ENCODE measurements at regions not wholly inside any gene's neighbourhood (a gene's known extent, or its start where the extent isn't known, plus 50 kb on each side); places are given as distances from the start of the nearest gene placed in this dataset.

GRCh38 chr13:50677687-50678463, 165.6 kb downstream of the DLEU7 start:
- H3K4me3 ChIP-seq (ENCODE audit: low read length) = no peak overlapping the region

GRCh38 chr13:50678464-50679162, 164.9 kb downstream of the DLEU7 start:
- Histone ChIP-seq H3K9me3 (ENCODE audit: control insufficient read depth, low read length) (no peaks in the 10 kb centered on the region), H3K4me1 (ENCODE audit: control insufficient read depth, insufficient read depth, low read length) (peaks cover 6% of the 10 kb centered on the region), H3K36me3 (ENCODE audit: control insufficient read depth, insufficient read depth, low read length) (no peaks in the 10 kb centered on the region), H3K9ac (ENCODE audit: low read length) (no peak overlapping the region), H3K4me3 (ENCODE audit: low read length) (no peak overlapping the region), H3K27me3 (ENCODE audit: control insufficient read depth, insufficient read depth, low read length) (no peaks in the 10 kb centered on the region)

More at GRCh38 chr13:50677687-50678463, 165.6 kb downstream of the DLEU7 start:
- no peaks in the 10 kb centered on the region for H3K9me3 ChIP-seq (ENCODE audit: control insufficient read depth, low read length)
- no peaks in the 10 kb centered on the region for H3K27me3 ChIP-seq (ENCODE audit: control insufficient read depth, insufficient read depth, low read length)
- no peaks in the 10 kb centered on the region for H3K36me3 ChIP-seq (ENCODE audit: control insufficient read depth, insufficient read depth, low read length)
- H3K9ac ChIP-seq (ENCODE audit: low read length) = no peak overlapping the region
- peaks cover 6% of the 10 kb centered on the region for H3K4me1 ChIP-seq (ENCODE audit: control insufficient read depth, insufficient read depth, low read length)

GRCh38 chr13:50679321-50679720, 164.2 kb downstream of the DLEU7 start:
- no peak overlapping the region for H3K9ac ChIP-seq (ENCODE audit: low read length)
- H3K27me3 ChIP-seq (ENCODE audit: control insufficient read depth, insufficient read depth, low read length) = no peaks in the 10 kb centered on the region

GRCh38 chr13:50682002-50682401, 161.5 kb downstream of the DLEU7 start:
- peaks cover 3% of the 10 kb centered on the region for H3K4me1 ChIP-seq (ENCODE audit: control insufficient read depth, insufficient read depth, low read length)
- H3K36me3 ChIP-seq (ENCODE audit: control insufficient read depth, insufficient read depth, low read length) = no peaks in the 10 kb centered on the region
- no peak overlapping the region for H3K4me3 ChIP-seq (ENCODE audit: low read length)
- H3K9ac ChIP-seq (ENCODE audit: low read length) = no peak overlapping the region
- H3K27me3 ChIP-seq (ENCODE audit: control insufficient read depth, insufficient read depth, low read length) = no peaks in the 10 kb centered on the region
- no peaks in the 10 kb centered on the region for H3K9me3 ChIP-seq (ENCODE audit: control insufficient read depth, low read length)

More at GRCh38 chr13:50679321-50679720, 164.2 kb downstream of the DLEU7 start:
- Histone ChIP-seq H3K9me3 (ENCODE audit: control insufficient read depth, low read length) (no peaks in the 10 kb centered on the region), H3K36me3 (ENCODE audit: control insufficient read depth, insufficient read depth, low read length) (no peaks in the 10 kb centered on the region), H3K4me3 (ENCODE audit: low read length) (no peak overlapping the region), H3K4me1 (ENCODE audit: control insufficient read depth, insufficient read depth, low read length) (peaks cover 6% of the 10 kb centered on the region)

- Histone ChIP-seq H3K36me3 (ENCODE audit: control insufficient read depth, insufficient read depth, low read length) (no peaks in the 10 kb centered on the region), H3K4me3 (ENCODE audit: low read length) (no peak overlapping the region), H3K9ac (ENCODE audit: low read length) (no peak overlapping the region), H3K27me3 (ENCODE audit: control insufficient read depth, insufficient read depth, low read length) (no peaks in the 10 kb centered on the region), H3K4me1 (ENCODE audit: control insufficient read depth, insufficient read depth, low read length) (peaks cover 3% of the 10 kb centered on the region), H3K9me3 (ENCODE audit: control insufficient read depth, low read length) (no peaks in the 10 kb centered on the region)
Observed at GRCh38 chr13:50682966-50683365, 160.5 kb downstream of the DLEU7 start.

GRCh38 chr13:50684366-50684765, 159.1 kb downstream of the DLEU7 start:
- H3K4me1 ChIP-seq (ENCODE audit: control insufficient read depth, insufficient read depth, low read length) = peaks cover 3% of the 10 kb centered on the region
- no peaks in the 10 kb centered on the region for H3K9me3 ChIP-seq (ENCODE audit: control insufficient read depth, low read length)
- no peaks in the 10 kb centered on the region for H3K36me3 ChIP-seq (ENCODE audit: control insufficient read depth, insufficient read depth, low read length)
- no peaks in the 10 kb centered on the region for H3K27me3 ChIP-seq (ENCODE audit: control insufficient read depth, insufficient read depth, low read length)
- no peak overlapping the region for H3K9ac ChIP-seq (ENCODE audit: low read length)
- no peak overlapping the region for H3K4me3 ChIP-seq (ENCODE audit: low read length)

- peaks cover 3% of the 10 kb centered on the region for H3K4me1 ChIP-seq (ENCODE audit: control insufficient read depth, insufficient read depth, low read length)
- H3K27me3 ChIP-seq (ENCODE audit: control insufficient read depth, insufficient read depth, low read length) = no peaks in the 10 kb centered on the region
- no peak overlapping the region for H3K9ac ChIP-seq (ENCODE audit: low read length)
- no peak overlapping the region for H3K4me3 ChIP-seq (ENCODE audit: low read length)
- no peaks in the 10 kb centered on the region for H3K36me3 ChIP-seq (ENCODE audit: control insufficient read depth, insufficient read depth, low read length)
- H3K9me3 ChIP-seq (ENCODE audit: control insufficient read depth, low read length) = no peaks in the 10 kb centered on the region
Observed at GRCh38 chr13:50685491-50685890, 158.0 kb downstream of the DLEU7 start.

GRCh38 chr13:50685956-50686355, 157.5 kb downstream of the DLEU7 start:
- no peak overlapping the region for H3K4me3 ChIP-seq (ENCODE audit: low read length)
- no peaks in the 10 kb centered on the region for H3K27me3 ChIP-seq (ENCODE audit: control insufficient read depth, insufficient read depth, low read length)
- no peaks in the 10 kb centered on the region for H3K36me3 ChIP-seq (ENCODE audit: control insufficient read depth, insufficient read depth, low read length)
- no peak overlapping the region for H3K9ac ChIP-seq (ENCODE audit: low read length)
- peaks cover 3% of the 10 kb centered on the region for H3K4me1 ChIP-seq (ENCODE audit: control insufficient read depth, insufficient read depth, low read length)
- no peaks in the 10 kb centered on the region for H3K9me3 ChIP-seq (ENCODE audit: control insufficient read depth, low read length)

- Histone ChIP-seq H3K36me3 (ENCODE audit: control insufficient read depth, insufficient read depth, low read length) (no peaks in the 10 kb centered on the region), H3K27me3 (ENCODE audit: control insufficient read depth, insufficient read depth, low read length) (no peaks in the 10 kb centered on the region), H3K9me3 (ENCODE audit: control insufficient read depth, low read length) (no peaks in the 10 kb centered on the region), H3K4me3 (ENCODE audit: low read length) (no peak overlapping the region), H3K4me1 (ENCODE audit: control insufficient read depth, insufficient read depth, low read length) (peaks cover 3% of the 10 kb centered on the region), H3K9ac (ENCODE audit: low read length) (no peak overlapping the region)
Observed at GRCh38 chr13:50686551-50686950, 156.9 kb downstream of the DLEU7 start.

- no peaks in the 10 kb centered on the region for H3K36me3 ChIP-seq (ENCODE audit: control insufficient read depth, insufficient read depth, low read length)
- H3K4me1 ChIP-seq (ENCODE audit: control insufficient read depth, insufficient read depth, low read length) = peaks cover 3% of the 10 kb centered on the region
- no peak overlapping the region for H3K9ac ChIP-seq (ENCODE audit: low read length)
- no peaks in the 10 kb centered on the region for H3K27me3 ChIP-seq (ENCODE audit: control insufficient read depth, insufficient read depth, low read length)
- no peaks in the 10 kb centered on the region for H3K9me3 ChIP-seq (ENCODE audit: control insufficient read depth, low read length)
- no peak overlapping the region for H3K4me3 ChIP-seq (ENCODE audit: low read length)
Observed at GRCh38 chr13:50687545-50687944, 155.9 kb downstream of the DLEU7 start.

- H3K9ac ChIP-seq (ENCODE audit: low read length) = no peak overlapping the region
- no peak overlapping the region for H3K4me3 ChIP-seq (ENCODE audit: low read length)
- peaks cover 9% of the 10 kb centered on the region for H3K4me1 ChIP-seq (ENCODE audit: control insufficient read depth, insufficient read depth, low read length)
- H3K27me3 ChIP-seq (ENCODE audit: control insufficient read depth, insufficient read depth, low read length) = no peaks in the 10 kb centered on the region
- no peaks in the 10 kb centered on the region for H3K36me3 ChIP-seq (ENCODE audit: control insufficient read depth, insufficient read depth, low read length)
- H3K9me3 ChIP-seq (ENCODE audit: control insufficient read depth, low read length) = no peaks in the 10 kb centered on the region
Observed at GRCh38 chr13:50690006-50690405, 153.5 kb downstream of the DLEU7 start.

- Histone ChIP-seq H3K4me3 (ENCODE audit: low read length) (no peak overlapping the region), H3K4me1 (ENCODE audit: control insufficient read depth, insufficient read depth, low read length) (peaks cover 6% of the 10 kb centered on the region), H3K27me3 (ENCODE audit: control insufficient read depth, insufficient read depth, low read length) (no peaks in the 10 kb centered on the region), H3K9me3 (ENCODE audit: control insufficient read depth, low read length) (no peaks in the 10 kb centered on the region), H3K36me3 (ENCODE audit: control insufficient read depth, insufficient read depth, low read length) (no peaks in the 10 kb centered on the region), H3K9ac (ENCODE audit: low read length) (no peak overlapping the region)
Observed at GRCh38 chr13:50691176-50691680, 152.3 kb downstream of the DLEU7 start.
